Effector memory CD4-positive, alpha-beta T cell (primary cell): ENCODE measurements at regions not wholly inside any gene's neighbourhood (a gene's known extent, or its start where the extent isn't known, plus 50 kb on each side); places are given as distances from the start of the nearest gene placed in this dataset.

ENCODE experiments used
- DNase-seq, 3 donors: peaks; one replicate each; pipeline ENCODE4 v3.0.0-alpha.2; 2020
- H3K27ac ChIP-seq: 2 replicates; pipeline ENCODE4 v1.7.0; 2013; ENCODE audit warnings: mild to moderate bottlenecking, low read length, moderate library complexity; ENCODE audit not compliant: insufficient read depth, poor library complexity, severe bottlenecking
- H3K27me3 ChIP-seq: replicated peaks from 2 replicates; pipeline ENCODE4 v1.7.0; 2013; ENCODE audit warnings: mild to moderate bottlenecking, low read length; ENCODE audit not compliant: insufficient read depth, control insufficient read depth, poor library complexity, severe bottlenecking
- H3K36me3 ChIP-seq: 2 replicates; pipeline ENCODE4 v1.7.0; 2013; ENCODE audit warnings: mild to moderate bottlenecking, low read length, moderate library complexity; ENCODE audit not compliant: control insufficient read depth, insufficient read depth
- H3K4me1 ChIP-seq: 2 replicates; pipeline ENCODE4 v1.7.0; 2013; ENCODE audit warnings: low read length, mild to moderate bottlenecking; ENCODE audit not compliant: control insufficient read depth, insufficient read depth, poor library complexity, severe bottlenecking
- H3K4me3 ChIP-seq: 2 replicates; pipeline ENCODE4 v1.7.0; 2013; ENCODE audit warnings: low read length, low read depth, mild to moderate bottlenecking; ENCODE audit not compliant: insufficient read depth, poor library complexity, severe bottlenecking
- H3K9me3 ChIP-seq: 2 replicates; pipeline ENCODE4 v1.7.0; 2013; ENCODE audit warnings: mild to moderate bottlenecking, low read length, moderate library complexity; ENCODE audit not compliant: control insufficient read depth

GRCh38 chr4:38453253-38453881 is 210.6 kb upstream of the KLF3 start:
- Histone ChIP-seq H3K27ac (no peak overlapping the region), H3K4me1 (peaks cover 3% of the 10 kb centered on the region), H3K27me3 (no peaks in the 10 kb centered on the region), H3K9me3 (no peaks in the 10 kb centered on the region), H3K36me3 (no peaks in the 10 kb centered on the region), H3K4me3 (no peak overlapping the region)
- DNase-seq: no peak

- no peak for DNase-seq
- Histone ChIP-seq H3K27ac (no peak overlapping the region), H3K9me3 (no peaks in the 10 kb centered on the region), H3K4me1 (peaks cover 3% of the 10 kb centered on the region), H3K4me3 (no peak overlapping the region), H3K36me3 (no peaks in the 10 kb centered on the region), H3K27me3 (no peaks in the 10 kb centered on the region)
These were observed 209.7 kb upstream of the KLF3 start for GRCh38 chr4:38454284-38454683.

- Histone ChIP-seq H3K27me3 (no peaks in the 10 kb centered on the region), H3K4me3 (no peak overlapping the region), H3K4me1 (peaks cover 3% of the 10 kb centered on the region), H3K9me3 (no peaks in the 10 kb centered on the region), H3K36me3 (no peaks in the 10 kb centered on the region), H3K27ac (no peak overlapping the region)
- DNase-seq: no peak
These were observed 208.7 kb upstream of the KLF3 start for GRCh38 chr4:38455092-38455862.

DNA sequence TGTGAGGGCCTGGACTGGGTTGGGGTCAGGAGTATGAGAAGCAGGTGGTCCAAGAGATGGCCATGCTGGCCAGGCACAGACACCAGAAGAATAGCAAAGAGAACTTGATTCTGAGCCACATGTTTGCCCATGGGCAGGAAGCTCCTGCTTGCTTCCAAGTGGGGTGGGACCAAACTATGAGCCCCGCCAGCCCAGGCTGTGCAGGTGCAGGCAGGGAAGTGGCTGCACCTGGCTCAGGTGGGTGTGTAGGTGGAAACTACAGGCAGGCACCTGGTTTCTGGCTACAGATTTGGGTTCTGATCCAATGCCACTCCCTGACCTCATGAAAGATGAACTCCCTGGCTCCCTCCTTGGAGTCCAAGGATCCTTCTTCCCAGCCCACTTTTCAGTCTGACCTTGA is 207.9 kb upstream of the KLF3 start:
- Histone ChIP-seq H3K27me3 (no peaks in the 10 kb centered on the region), H3K9me3 (no peaks in the 10 kb centered on the region), H3K27ac (no peak overlapping the region), H3K4me3 (no peak overlapping the region), H3K36me3 (no peaks in the 10 kb centered on the region), H3K4me1 (peaks cover 3% of the 10 kb centered on the region)
- DNase-seq: no peak

GRCh38 chr4:38461342-38461741 is 202.7 kb upstream of the KLF3 start:
- Histone ChIP-seq H3K27ac (no peak overlapping the region), H3K4me1 (peaks cover 5% of the 10 kb centered on the region), H3K36me3 (no peaks in the 10 kb centered on the region), H3K27me3 (no peaks in the 10 kb centered on the region), H3K9me3 (no peaks in the 10 kb centered on the region), H3K4me3 (no peak overlapping the region)
- DNase-seq: no peak

- Histone ChIP-seq H3K4me1 (peaks cover 5% of the 10 kb centered on the region), H3K36me3 (no peaks in the 10 kb centered on the region), H3K27ac (no peak overlapping the region), H3K27me3 (no peaks in the 10 kb centered on the region), H3K4me3 (no peak overlapping the region), H3K9me3 (no peaks in the 10 kb centered on the region)
- no peak for DNase-seq
These were observed 201.5 kb upstream of the KLF3 start for GRCh38 chr4:38462367-38463055.

- Histone ChIP-seq H3K27me3 (no peaks in the 10 kb centered on the region), H3K27ac (no peak overlapping the region), H3K9me3 (no peaks in the 10 kb centered on the region), H3K4me1 (peaks cover 5% of the 10 kb centered on the region), H3K4me3 (no peak overlapping the region), H3K36me3 (no peaks in the 10 kb centered on the region)
- no peak for DNase-seq
These were observed 200.6 kb upstream of the KLF3 start for GRCh38 chr4:38463268-38463958.

- no peak for DNase-seq
- Histone ChIP-seq H3K4me1 (peaks cover 5% of the 10 kb centered on the region), H3K36me3 (no peaks in the 10 kb centered on the region), H3K27me3 (no peaks in the 10 kb centered on the region), H3K4me3 (no peak overlapping the region), H3K27ac (no peak overlapping the region), H3K9me3 (no peaks in the 10 kb centered on the region)
These were observed 199.7 kb upstream of the KLF3 start for GRCh38 chr4:38464328-38464727.

DNA sequence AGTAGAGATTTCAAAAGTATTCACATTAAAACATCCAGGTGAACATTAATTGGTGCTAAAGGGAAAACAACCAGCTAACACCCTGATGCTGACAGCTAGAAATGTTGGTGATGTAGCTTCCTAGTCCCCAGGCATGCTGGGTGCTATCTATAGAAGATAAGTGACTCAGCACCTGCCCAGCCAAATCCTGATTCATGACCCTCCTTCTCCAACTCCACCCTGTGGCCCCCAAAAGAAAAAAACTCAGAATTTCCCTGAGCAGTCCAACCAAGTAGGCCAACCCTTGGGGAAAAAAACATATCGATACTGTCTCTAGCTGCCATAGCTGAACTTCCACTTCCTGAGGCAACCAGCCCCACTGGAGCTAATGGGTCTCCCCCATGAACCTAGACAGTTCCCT is 197.6 kb upstream of the KLF3 start:
- H3K27me3 ChIP-seq: no peaks in the 10 kb centered on the region
- DNase-seq: no peak
- peaks cover 5% of the 10 kb centered on the region for H3K4me1 ChIP-seq

More for the DNA sequence above, 197.6 kb upstream of the KLF3 start:
- H3K36me3 ChIP-seq: no peaks in the 10 kb centered on the region
- H3K27ac ChIP-seq: no peak overlapping the region
- no peak overlapping the region for H3K4me3 ChIP-seq
- H3K9me3 ChIP-seq: no peaks in the 10 kb centered on the region
